NT2/D1 (cell line): ENCODE measurements at regions not wholly inside any gene's neighbourhood (a gene's known extent, or its start where the extent isn't known, plus 50 kb on each side); places are given as distances from the start of the nearest gene placed in this dataset.

Experiments
- DNase-seq: peaks from one replicate; pipeline ENCODE4 v3.0.0-alpha.2; 2011; ENCODE audit warnings: low read depth, low spot score
- H3K27me3 ChIP-seq: 2 replicates; pipeline ENCODE4 v1.6.0; 2011; ENCODE audit warnings: mild to moderate bottlenecking; ENCODE audit not compliant: insufficient read length, insufficient read depth
- H3K36me3 ChIP-seq: 2 replicates; pipeline ENCODE4 v1.6.1; 2011; ENCODE audit warnings: mild to moderate bottlenecking, low read length, mixed read lengths; ENCODE audit not compliant: insufficient read depth, insufficient read length
- H3K4me1 ChIP-seq: 2 replicates; pipeline ENCODE4 v1.5.1; 2011; ENCODE audit not compliant: insufficient read depth, insufficient read length
- H3K4me3 ChIP-seq: 2 replicates; pipeline ENCODE4 v1.5.1; 2011; ENCODE audit warnings: low read depth; ENCODE audit not compliant: insufficient read length
- H3K9ac ChIP-seq: 2 replicates; pipeline ENCODE4 v1.6.0; 2011; ENCODE audit warnings: low read depth; ENCODE audit not compliant: insufficient read length
- H3K9me3 ChIP-seq: 2 replicates; pipeline ENCODE4 v1.5.1; 2011; ENCODE audit warnings: mild to moderate bottlenecking, low read length; ENCODE audit not compliant: insufficient read depth
- SUZ12 ChIP-seq: IDR thresholded peaks from 2 replicates; pipeline ENCODE4 v1.6.1; 2011; ENCODE audit not compliant: insufficient read length, insufficient read depth; ENCODE audit errors: extremely low read depth
- YY1 ChIP-seq: IDR thresholded peaks from 2 replicates; pipeline ENCODE4 v1.6.1; 2011; ENCODE audit not compliant: insufficient read length, insufficient read depth
- ZNF274 ChIP-seq: IDR thresholded peaks from 2 replicates; pipeline ENCODE4 v1.6.1; 2011; ENCODE audit warnings: mild to moderate bottlenecking, low read depth, low read length

DNA sequence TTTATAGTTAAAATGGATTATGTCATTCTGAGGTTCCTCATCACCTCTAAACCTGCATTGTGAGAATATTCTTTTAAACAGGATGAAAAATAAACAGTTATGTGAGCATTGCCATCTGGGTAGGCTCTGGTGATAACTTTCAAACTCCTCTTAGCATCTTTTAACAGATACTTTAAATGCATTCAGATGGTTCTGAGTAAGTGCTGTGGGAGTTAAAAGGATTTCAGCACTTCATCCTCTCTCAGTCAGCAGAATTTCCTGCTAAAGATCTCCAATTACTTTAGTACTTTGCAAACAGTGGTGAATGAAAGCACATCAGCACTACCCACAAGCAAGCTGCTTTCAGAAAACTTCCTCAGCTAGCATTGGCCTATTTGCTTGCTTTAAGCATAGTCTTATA, 59.3 kb upstream of the TMTC1 start:
- Histone ChIP-seq H3K4me1 (no peaks in the 10 kb centered on the region), H3K9ac (no peak overlapping the region), H3K4me3 (no peak overlapping the region), H3K9me3 (peaks cover 24% of the 10 kb centered on the region), H3K27me3 (no peaks in the 10 kb centered on the region), H3K36me3 (no peaks in the 10 kb centered on the region)
- no peak for DNase-seq
- TF ChIP-seq ZNF274 (no peak), SUZ12 (no peak), YY1 (no peak)

DNA sequence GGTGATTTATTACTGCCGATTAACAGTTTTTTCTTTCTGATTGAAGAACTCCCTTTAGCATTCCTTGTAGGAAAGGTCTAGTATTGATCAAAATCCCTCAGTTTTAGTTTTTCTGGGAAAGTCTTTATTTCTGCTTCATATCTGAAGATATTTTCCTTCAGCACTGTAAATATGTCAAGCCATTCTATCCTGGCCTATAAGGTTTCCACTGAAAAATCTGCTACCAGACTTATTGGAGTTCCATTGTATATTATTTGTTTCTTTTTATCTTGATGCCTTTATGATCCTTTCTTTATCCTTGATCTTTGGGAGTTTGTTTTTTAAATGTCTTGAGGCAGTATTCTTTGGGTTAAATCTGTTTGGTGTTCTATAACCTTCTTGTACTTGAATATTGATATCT, 55.0 kb upstream of the TMTC1 start:
- Histone ChIP-seq H3K4me1 (no peaks in the 10 kb centered on the region), H3K9ac (no peak overlapping the region), H3K9me3 (peaks cover 23% of the 10 kb centered on the region), H3K27me3 (no peaks in the 10 kb centered on the region), H3K36me3 (no peaks in the 10 kb centered on the region), H3K4me3 (no peak overlapping the region)
- TF ChIP-seq YY1, result no peak
- no peak for TF ChIP-seq ZNF274
- no peak for TF ChIP-seq SUZ12
- DNase-seq, result no peak
